ENCODE measurements at regions not wholly inside any gene's neighbourhood (a gene's known extent, or its start where the extent isn't known, plus 50 kb on each side); places are given as distances from the start of the nearest gene placed in this dataset.

DNA sequence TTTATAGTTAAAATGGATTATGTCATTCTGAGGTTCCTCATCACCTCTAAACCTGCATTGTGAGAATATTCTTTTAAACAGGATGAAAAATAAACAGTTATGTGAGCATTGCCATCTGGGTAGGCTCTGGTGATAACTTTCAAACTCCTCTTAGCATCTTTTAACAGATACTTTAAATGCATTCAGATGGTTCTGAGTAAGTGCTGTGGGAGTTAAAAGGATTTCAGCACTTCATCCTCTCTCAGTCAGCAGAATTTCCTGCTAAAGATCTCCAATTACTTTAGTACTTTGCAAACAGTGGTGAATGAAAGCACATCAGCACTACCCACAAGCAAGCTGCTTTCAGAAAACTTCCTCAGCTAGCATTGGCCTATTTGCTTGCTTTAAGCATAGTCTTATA, 59.3 kb upstream of the TMTC1 start:
- TF ChIP-seq POLR2AphosphoS5 (IDR thresholded peaks at IDR 0.05) (no peak), POLR2A (IDR thresholded peaks at IDR 0.05) (no peak)
- TF ChIP-seq, protein P1, sequence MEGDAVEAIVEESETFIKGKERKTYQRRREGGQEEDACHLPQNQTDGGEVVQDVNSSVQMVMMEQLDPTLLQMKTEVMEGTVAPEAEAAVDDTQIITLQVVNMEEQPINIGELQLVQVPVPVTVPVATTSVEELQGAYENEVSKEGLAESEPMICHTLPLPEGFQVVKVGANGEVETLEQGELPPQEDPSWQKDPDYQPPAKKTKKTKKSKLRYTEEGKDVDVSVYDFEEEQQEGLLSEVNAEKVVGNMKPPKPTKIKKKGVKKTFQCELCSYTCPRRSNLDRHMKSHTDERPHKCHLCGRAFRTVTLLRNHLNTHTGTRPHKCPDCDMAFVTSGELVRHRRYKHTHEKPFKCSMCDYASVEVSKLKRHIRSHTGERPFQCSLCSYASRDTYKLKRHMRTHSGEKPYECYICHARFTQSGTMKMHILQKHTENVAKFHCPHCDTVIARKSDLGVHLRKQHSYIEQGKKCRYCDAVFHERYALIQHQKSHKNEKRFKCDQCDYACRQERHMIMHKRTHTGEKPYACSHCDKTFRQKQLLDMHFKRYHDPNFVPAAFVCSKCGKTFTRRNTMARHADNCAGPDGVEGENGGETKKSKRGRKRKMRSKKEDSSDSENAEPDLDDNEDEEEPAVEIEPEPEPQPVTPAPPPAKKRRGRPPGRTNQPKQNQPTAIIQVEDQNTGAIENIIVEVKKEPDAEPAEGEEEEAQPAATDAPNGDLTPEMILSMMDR (IDR thresholded peaks at IDR 0.05), result no peak

Data from breast epithelium (tissue), 3 donors.